A549 (cell line): ENCODE measurements at regions not wholly inside any gene's neighbourhood (a gene's known extent, or its start where the extent isn't known, plus 50 kb on each side); places are given as distances from the start of the nearest gene placed in this dataset.

Source experiments
- ATAC-seq, 2 experiments: fragments of 200-7000 bp in 1 of 2; fragments of >200 bp in 1 of 2; cut with Nextera tagmentation in 1 of 2; cut with Tn5 transposase in 1 of 2; 3 replicates each; pipeline versions ENCODE4 v1.8.0 to v1.9.1; 2018 to 2020; ENCODE audit warnings: mild to moderate bottlenecking in 1 of 2, moderate library complexity in 1 of 2
- CTCF ChIA-PET: fragments of 300-600 bp; sonication (Branson Sonifier 250); formaldehyde crosslinking; extraction: SDS; loops from one replicate; lab custom pipeline; 2021; ENCODE audit warnings: antibody characterized with exemption, inconsistent platforms; lab: Yijun Ruan, JAX
- POLR2A ChIA-PET: fragments of 350-600 bp; formaldehyde crosslinking; extraction: SDS; loops from one replicate; lab custom pipeline; 2021; ENCODE audit warnings: antibody characterized with exemption, inconsistent platforms; lab: Yijun Ruan, JAX
- DNase-seq, 2 experiments: peaks; one replicate each; pipeline versions ENCODE4 v3.0.0 to v3.0.0-alpha.2; 2011 to 2016; ENCODE audit warnings: low read depth in 1 of 2, low spot score in 1 of 2
- FAIRE-seq: peaks from 2 replicates; lab custom pipeline; 2011; peaks lifted over from hg19 to GRCh38; lab: Jason Lieb, UNC
- H3K27ac ChIP-seq, 2 experiments: fragments of >200 bp; sonication (Bioruptor Twin); formaldehyde crosslinking; 3 replicates each; pipeline ENCODE4 v1.5.1; 2016 to 2017
- H3K4me1 ChIP-seq: fragments of >200 bp; sonication (Bioruptor Twin); formaldehyde crosslinking; 3 replicates; pipeline ENCODE4 v1.6.1; 2016
- H3K4me2 ChIP-seq: fragments of >200 bp; sonication (Bioruptor Twin); formaldehyde crosslinking; 3 replicates; pipeline ENCODE4 v1.6.1; 2016
- H3K4me3 ChIP-seq: fragments of >200 bp; sonication (Bioruptor Twin); formaldehyde crosslinking; 3 replicates; pipeline ENCODE4 v1.5.1; 2016
- H3K9me3 ChIP-seq: fragments of >200 bp; sonication (Bioruptor Twin); formaldehyde crosslinking; 3 replicates; pipeline ENCODE4 v1.6.1; 2016
- ATOH8 ChIP-seq: fragments of 250-450 bp; sonication (Bioruptor Pico); IDR thresholded peaks from 2 replicates; pipeline ENCODE4 v1.5.0; 2020; ENCODE audit warnings: low read depth, mild to moderate bottlenecking, moderate library complexity
- BHLHE40 ChIP-seq: IDR thresholded peaks from 2 replicates; pipeline ENCODE4 v1.6.1; 2012; ENCODE audit warnings: low read depth, low read length, inconsistent platforms
- CBX8 ChIP-seq: fragments of 200-600 bp; sonication (generic); IDR thresholded peaks from 2 replicates; pipeline ENCODE4 v1.6.1; 2016
- EHF ChIP-seq: fragments of 250-450 bp; sonication (Bioruptor Pico); IDR thresholded peaks from 2 replicates; pipeline ENCODE4 v1.5.0; 2020; ENCODE audit warnings: mild to moderate bottlenecking
- ESRRA ChIP-seq: fragments of 150-350 bp; IDR thresholded peaks from 2 replicates; pipeline ENCODE4 v1.6.1; 2014; ENCODE audit warnings: mild to moderate bottlenecking, low read length, borderline replicate concordance
- FOXS1 ChIP-seq: fragments of 250-450 bp; sonication (Bioruptor Pico); IDR thresholded peaks from 2 replicates; pipeline ENCODE4 v1.5.0; 2020; ENCODE audit warnings: mild to moderate bottlenecking, moderate library complexity
- HEYL ChIP-seq: fragments of 250-450 bp; sonication (Bioruptor Pico); IDR thresholded peaks from 2 replicates; pipeline ENCODE4 v1.8.0; 2021; ENCODE audit warnings: mild to moderate bottlenecking, moderate library complexity
- HOXA7 ChIP-seq: fragments of 250-450 bp; sonication (Bioruptor Pico); IDR thresholded peaks from 2 replicates; pipeline ENCODE4 v1.5.0; 2020; ENCODE audit warnings: mild to moderate bottlenecking, moderate library complexity
- JUNB ChIP-seq: fragments of >200 bp; sonication (Bioruptor Twin); formaldehyde crosslinking; IDR thresholded peaks from 2 replicates; pipeline ENCODE4 v1.6.1; 2016
- KDM1A ChIP-seq: fragments of 200-600 bp; sonication (generic); IDR thresholded peaks from 2 replicates; pipeline ENCODE4 v1.6.1; 2016; ENCODE audit warnings: low read depth, mild to moderate bottlenecking
- KDM5A ChIP-seq: fragments of 200-600 bp; sonication (generic); IDR thresholded peaks from 2 replicates; pipeline ENCODE4 v1.6.1; 2016; ENCODE audit warnings: antibody characterized with exemption, mild to moderate bottlenecking
- NFE2L2 ChIP-seq: fragments of 150-350 bp; conservative IDR thresholded peaks from 2 replicates; pipeline ENCODE4 v1.6.1; 2014; ENCODE audit warnings: low read length
- POLR2AphosphoS2 ChIP-seq: conservative IDR thresholded peaks from 2 replicates; pipeline ENCODE4 v1.6.1; 2012; ENCODE audit warnings: low read length, improper control_type of control experiment, inconsistent platforms
- RFX5 ChIP-seq: fragments of 450-650 bp; IDR thresholded peaks from 2 replicates; pipeline ENCODE4 v1.7.1; 2014; ENCODE audit warnings: antibody characterized with exemption, mild to moderate bottlenecking, moderate library complexity
- RNF2 ChIP-seq: fragments of 200-600 bp; sonication (generic); IDR thresholded peaks from 2 replicates; pipeline ENCODE4 v1.6.1; 2016; ENCODE audit warnings: low read depth, mild to moderate bottlenecking, antibody characterized with exemption, moderate library complexity, borderline replicate concordance
- SREBF2 ChIP-seq: fragments of 450-650 bp; IDR thresholded peaks from 2 replicates; pipeline ENCODE4 v1.6.1; 2014; ENCODE audit warnings: mild to moderate bottlenecking, moderate library complexity
- TP53 ChIP-seq: fragments of 250-450 bp; sonication (Bioruptor Pico); IDR thresholded peaks from 2 replicates; pipeline ENCODE4 v1.5.0; 2021; ENCODE audit warnings: mild to moderate bottlenecking, moderate library complexity
- ZC3H11A ChIP-seq: fragments of 450-650 bp; IDR thresholded peaks from 2 replicates; pipeline ENCODE4 v1.6.1; 2014; ENCODE audit warnings: antibody characterized with exemption, mild to moderate bottlenecking
- WGBS: methylation state at CpG from one replicate; pipeline ENCODE4 v1.1.6; 2017; ENCODE audit errors: missing lambda C conversion rate; 5-methylcytosine and 5-hydroxymethylcytosine counted together
- TF ChIP-seq, protein P1 (sequence below): fragments of >200 bp; sonication (Bioruptor Twin); formaldehyde crosslinking; IDR thresholded peaks from 3 replicates; pipeline ENCODE4 v1.5.1; 2016
- TF ChIP-seq, protein P2 (sequence below): fragments of >200 bp; sonication (Bioruptor Twin); formaldehyde crosslinking; IDR thresholded peaks from 3 replicates; pipeline ENCODE4 v1.6.1; 2016
- TF ChIP-seq, protein P3 (sequence below): fragments of 200-600 bp; sonication (generic); IDR thresholded peaks from 2 replicates; pipeline ENCODE4 v1.6.1; 2016; ENCODE audit warnings: antibody characterized with exemption, mild to moderate bottlenecking, moderate library complexity
- TF ChIP-seq, protein P4 (sequence below): IDR thresholded peaks from 2 replicates; pipeline ENCODE4 v1.6.1; 2012
- TF ChIP-seq, protein P5 (sequence below): fragments of 250-450 bp; sonication (Bioruptor Pico); IDR thresholded peaks from 2 replicates; pipeline ENCODE4 v1.5.0; 2021; ENCODE audit warnings: mild to moderate bottlenecking, moderate library complexity, borderline replicate concordance

DNA sequence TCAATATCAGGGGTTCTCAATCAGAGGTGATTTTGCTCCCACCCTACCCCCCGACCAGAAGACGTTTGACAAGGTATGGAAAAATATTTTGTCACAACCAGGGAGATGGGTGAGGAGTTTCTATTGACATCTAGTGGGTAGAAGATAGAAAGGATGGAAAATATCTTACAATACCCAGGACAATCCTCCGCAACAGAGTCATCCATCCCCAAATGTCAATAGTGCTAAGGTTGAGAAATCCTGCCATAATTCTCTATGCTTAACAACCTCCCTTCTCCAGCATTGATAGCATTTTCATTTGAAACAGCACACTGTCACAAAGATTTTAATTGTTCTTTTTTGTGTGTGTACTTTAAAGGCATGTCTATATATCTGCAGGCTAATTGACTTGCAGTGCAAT is 890.5 kb downstream of the PDHA2 start:
- no peak overlapping the region for H3K27ac ChIP-seq
- no peaks in the 10 kb centered on the region for H3K4me1 ChIP-seq
- no peaks in the 10 kb centered on the region for H3K9me3 ChIP-seq
- 31% methylated on average over 3 of the region's 3 CpGs for WGBS
- ATAC-seq = no peak
- no peak overlapping the region for H3K4me3 ChIP-seq
- H3K4me2 ChIP-seq = no peak overlapping the region
- no peak for DNase-seq
- TF ChIP-seq BHLHE40 (no peak), RFX5 (no peak), TP53 (no peak), HOXA7 (CRISPR knock-in tag) (no peak), ZC3H11A (no peak), POLR2AphosphoS2 (no peak), JUNB (no peak), FOXS1 (CRISPR knock-in tag) (no peak), SREBF2 (no peak), CBX8 (no peak), HEYL (CRISPR knock-in tag) (no peak), RNF2 (no peak), ESRRA (no peak), EHF (CRISPR knock-in tag) (no peak), KDM1A (no peak)
- TF ChIP-seq, protein P1, sequence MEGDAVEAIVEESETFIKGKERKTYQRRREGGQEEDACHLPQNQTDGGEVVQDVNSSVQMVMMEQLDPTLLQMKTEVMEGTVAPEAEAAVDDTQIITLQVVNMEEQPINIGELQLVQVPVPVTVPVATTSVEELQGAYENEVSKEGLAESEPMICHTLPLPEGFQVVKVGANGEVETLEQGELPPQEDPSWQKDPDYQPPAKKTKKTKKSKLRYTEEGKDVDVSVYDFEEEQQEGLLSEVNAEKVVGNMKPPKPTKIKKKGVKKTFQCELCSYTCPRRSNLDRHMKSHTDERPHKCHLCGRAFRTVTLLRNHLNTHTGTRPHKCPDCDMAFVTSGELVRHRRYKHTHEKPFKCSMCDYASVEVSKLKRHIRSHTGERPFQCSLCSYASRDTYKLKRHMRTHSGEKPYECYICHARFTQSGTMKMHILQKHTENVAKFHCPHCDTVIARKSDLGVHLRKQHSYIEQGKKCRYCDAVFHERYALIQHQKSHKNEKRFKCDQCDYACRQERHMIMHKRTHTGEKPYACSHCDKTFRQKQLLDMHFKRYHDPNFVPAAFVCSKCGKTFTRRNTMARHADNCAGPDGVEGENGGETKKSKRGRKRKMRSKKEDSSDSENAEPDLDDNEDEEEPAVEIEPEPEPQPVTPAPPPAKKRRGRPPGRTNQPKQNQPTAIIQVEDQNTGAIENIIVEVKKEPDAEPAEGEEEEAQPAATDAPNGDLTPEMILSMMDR = no peak
- TF ChIP-seq, protein P2, sequence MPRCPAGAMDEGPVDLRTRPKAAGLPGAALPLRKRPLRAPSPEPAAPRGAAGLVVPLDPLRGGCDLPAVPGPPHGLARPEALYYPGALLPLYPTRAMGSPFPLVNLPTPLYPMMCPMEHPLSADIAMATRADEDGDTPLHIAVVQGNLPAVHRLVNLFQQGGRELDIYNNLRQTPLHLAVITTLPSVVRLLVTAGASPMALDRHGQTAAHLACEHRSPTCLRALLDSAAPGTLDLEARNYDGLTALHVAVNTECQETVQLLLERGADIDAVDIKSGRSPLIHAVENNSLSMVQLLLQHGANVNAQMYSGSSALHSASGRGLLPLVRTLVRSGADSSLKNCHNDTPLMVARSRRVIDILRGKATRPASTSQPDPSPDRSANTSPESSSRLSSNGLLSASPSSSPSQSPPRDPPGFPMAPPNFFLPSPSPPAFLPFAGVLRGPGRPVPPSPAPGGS = no peak
- TF ChIP-seq, protein P3, sequence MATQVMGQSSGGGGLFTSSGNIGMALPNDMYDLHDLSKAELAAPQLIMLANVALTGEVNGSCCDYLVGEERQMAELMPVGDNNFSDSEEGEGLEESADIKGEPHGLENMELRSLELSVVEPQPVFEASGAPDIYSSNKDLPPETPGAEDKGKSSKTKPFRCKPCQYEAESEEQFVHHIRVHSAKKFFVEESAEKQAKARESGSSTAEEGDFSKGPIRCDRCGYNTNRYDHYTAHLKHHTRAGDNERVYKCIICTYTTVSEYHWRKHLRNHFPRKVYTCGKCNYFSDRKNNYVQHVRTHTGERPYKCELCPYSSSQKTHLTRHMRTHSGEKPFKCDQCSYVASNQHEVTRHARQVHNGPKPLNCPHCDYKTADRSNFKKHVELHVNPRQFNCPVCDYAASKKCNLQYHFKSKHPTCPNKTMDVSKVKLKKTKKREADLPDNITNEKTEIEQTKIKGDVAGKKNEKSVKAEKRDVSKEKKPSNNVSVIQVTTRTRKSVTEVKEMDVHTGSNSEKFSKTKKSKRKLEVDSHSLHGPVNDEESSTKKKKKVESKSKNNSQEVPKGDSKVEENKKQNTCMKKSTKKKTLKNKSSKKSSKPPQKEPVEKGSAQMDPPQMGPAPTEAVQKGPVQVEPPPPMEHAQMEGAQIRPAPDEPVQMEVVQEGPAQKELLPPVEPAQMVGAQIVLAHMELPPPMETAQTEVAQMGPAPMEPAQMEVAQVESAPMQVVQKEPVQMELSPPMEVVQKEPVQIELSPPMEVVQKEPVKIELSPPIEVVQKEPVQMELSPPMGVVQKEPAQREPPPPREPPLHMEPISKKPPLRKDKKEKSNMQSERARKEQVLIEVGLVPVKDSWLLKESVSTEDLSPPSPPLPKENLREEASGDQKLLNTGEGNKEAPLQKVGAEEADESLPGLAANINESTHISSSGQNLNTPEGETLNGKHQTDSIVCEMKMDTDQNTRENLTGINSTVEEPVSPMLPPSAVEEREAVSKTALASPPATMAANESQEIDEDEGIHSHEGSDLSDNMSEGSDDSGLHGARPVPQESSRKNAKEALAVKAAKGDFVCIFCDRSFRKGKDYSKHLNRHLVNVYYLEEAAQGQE = no peak
- TF ChIP-seq, protein P4, sequence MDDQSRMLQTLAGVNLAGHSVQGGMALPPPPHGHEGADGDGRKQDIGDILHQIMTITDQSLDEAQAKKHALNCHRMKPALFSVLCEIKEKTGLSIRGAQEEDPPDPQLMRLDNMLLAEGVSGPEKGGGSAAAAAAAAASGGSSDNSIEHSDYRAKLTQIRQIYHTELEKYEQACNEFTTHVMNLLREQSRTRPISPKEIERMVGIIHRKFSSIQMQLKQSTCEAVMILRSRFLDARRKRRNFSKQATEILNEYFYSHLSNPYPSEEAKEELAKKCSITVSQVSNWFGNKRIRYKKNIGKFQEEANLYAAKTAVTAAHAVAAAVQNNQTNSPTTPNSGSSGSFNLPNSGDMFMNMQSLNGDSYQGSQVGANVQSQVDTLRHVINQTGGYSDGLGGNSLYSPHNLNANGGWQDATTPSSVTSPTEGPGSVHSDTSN = no peak
- POLR2A ChIA-PET = no interaction called here
- CTCF ChIA-PET = no interaction called here
- FAIRE-seq = no peak

DNA sequence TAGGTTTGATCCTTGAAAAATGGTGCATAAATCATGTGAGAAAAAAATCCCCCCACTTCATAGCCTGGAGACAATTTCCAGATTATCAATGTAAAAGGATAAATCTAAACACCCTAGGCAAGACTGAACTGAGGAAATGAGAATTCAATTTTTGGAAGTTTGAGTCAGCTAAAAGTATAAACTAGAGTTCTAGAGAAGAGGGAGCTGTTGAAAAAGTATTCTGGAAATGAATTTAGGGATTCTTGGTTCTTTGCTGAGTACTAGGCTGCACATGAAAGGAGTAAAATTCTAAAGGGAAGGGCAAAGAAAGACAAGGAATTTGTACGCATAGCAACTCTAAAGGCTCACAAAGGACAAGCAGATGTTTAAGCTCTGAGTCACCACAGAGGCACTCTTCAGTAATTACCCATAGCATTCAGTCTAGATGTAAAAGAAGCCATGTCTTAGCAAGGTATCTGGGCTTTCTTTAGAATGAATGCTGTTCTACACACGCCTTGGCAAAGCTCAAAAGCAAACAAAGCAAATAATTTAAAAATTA is 896.5 kb downstream of the PDHA2 start:
- TF ChIP-seq, protein P2 = no peak
- TF ChIP-seq, protein P5, sequence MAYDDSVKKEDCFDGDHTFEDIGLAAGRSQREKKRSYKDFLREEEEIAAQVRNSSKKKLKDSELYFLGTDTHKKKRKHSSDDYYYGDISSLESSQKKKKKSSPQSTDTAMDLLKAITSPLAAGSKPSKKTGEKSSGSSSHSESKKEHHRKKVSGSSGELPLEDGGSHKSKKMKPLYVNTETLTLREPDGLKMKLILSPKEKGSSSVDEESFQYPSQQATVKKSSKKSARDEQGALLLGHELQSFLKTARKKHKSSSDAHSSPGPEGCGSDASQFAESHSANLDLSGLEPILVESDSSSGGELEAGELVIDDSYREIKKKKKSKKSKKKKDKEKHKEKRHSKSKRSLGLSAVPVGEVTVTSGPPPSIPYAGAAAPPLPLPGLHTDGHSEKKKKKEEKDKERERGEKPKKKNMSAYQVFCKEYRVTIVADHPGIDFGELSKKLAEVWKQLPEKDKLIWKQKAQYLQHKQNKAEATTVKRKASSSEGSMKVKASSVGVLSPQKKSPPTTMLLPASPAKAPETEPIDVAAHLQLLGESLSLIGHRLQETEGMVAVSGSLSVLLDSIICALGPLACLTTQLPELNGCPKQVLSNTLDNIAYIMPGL (CRISPR knock-in tag) = no peak
- TF ChIP-seq ATOH8 (no peak), FOXS1 (CRISPR knock-in tag) (no peak), KDM5A (no peak), RFX5 (no peak), NFE2L2 (no peak)
- Histone ChIP-seq H3K4me1 (no peaks in the 10 kb centered on the region), H3K4me3 (no peak overlapping the region), H3K9me3 (no peaks in the 10 kb centered on the region), H3K27ac (no peak overlapping the region), H3K4me2 (no peak overlapping the region)
- ChIA-PET CTCF (no interaction called here), POLR2A (no interaction called here)
- WGBS = 11% methylated on average over 2 of the region's 2 CpGs
- ATAC-seq (peak in 1 of 2 experiments; percentile 34; a peak in 1 of 6 replicates), FAIRE-seq (no peak), DNase-seq (peak; percentile 2 to 31)
